ENCODE measurements at regions not wholly inside any gene's neighbourhood (a gene's known extent, or its start where the extent isn't known, plus 50 kb on each side); places are given as distances from the start of the nearest gene placed in this dataset.

DNA sequence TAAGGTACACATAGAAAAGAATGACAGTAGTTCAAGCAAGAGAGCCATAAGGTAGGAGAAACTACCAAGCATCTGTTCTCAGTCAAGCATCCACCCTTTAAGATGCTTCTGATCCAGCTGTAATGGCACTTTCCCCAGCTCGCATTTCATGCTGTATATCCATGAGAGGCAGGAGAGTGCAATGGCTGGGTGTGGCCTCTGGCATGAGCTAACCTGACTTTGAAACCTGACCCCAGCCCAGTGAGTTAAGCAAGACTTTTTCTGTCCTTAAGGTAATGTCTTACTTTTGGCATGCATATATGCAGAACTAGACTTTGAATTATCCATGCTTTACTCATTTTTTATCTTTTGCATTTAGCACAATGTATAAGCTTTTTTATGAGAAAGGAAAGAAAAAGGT is 79.8 kb upstream of the CNTN5 start:
- TF ChIP-seq, protein P1, sequence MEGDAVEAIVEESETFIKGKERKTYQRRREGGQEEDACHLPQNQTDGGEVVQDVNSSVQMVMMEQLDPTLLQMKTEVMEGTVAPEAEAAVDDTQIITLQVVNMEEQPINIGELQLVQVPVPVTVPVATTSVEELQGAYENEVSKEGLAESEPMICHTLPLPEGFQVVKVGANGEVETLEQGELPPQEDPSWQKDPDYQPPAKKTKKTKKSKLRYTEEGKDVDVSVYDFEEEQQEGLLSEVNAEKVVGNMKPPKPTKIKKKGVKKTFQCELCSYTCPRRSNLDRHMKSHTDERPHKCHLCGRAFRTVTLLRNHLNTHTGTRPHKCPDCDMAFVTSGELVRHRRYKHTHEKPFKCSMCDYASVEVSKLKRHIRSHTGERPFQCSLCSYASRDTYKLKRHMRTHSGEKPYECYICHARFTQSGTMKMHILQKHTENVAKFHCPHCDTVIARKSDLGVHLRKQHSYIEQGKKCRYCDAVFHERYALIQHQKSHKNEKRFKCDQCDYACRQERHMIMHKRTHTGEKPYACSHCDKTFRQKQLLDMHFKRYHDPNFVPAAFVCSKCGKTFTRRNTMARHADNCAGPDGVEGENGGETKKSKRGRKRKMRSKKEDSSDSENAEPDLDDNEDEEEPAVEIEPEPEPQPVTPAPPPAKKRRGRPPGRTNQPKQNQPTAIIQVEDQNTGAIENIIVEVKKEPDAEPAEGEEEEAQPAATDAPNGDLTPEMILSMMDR (IDR thresholded peaks at IDR 0.05; ENCODE audit: low read depth, low read length) = no peak
- TF ChIP-seq MYC (IDR thresholded peaks at IDR 0.05; ENCODE audit: low read depth, low read length) = no peak
- no peak for TF ChIP-seq POLR2A (IDR thresholded peaks at IDR 0.05; ENCODE audit: extremely low read depth, insufficient read length)

Measured in NB4 (cell line).